HEK293 (cell line): ENCODE measurements at regions not wholly inside any gene's neighbourhood (a gene's known extent, or its start where the extent isn't known, plus 50 kb on each side); places are given as distances from the start of the nearest gene placed in this dataset.
"Not testable (repeated sequence)": the region's sequence is repeated elsewhere in the genome, so short reads cannot be mapped to it uniquely, and the experiment has no call there.

Source experiments
- CTCF ChIA-PET: fragments of 350-600 bp; formaldehyde crosslinking; extraction: SDS; loops from one replicate; lab custom pipeline; 2021; ENCODE audit warnings: antibody characterized with exemption; lab: Yijun Ruan, JAX
- POLR2A ChIA-PET: fragments of 300-600 bp; formaldehyde crosslinking; extraction: SDS; loops from one replicate; lab custom pipeline; 2020; ENCODE audit warnings: antibody characterized with exemption, inconsistent platforms; lab: Yijun Ruan, JAX
- H3K27ac ChIP-seq: fragments of 200-500 bp; sonication (Bioruptor generic); 2 replicates; pipeline ENCODE4 v1.5.1; 2014; ENCODE audit warnings: low read depth, low read length, control low read depth, inconsistent platforms; ENCODE audit errors: extremely low read depth
- H3K36me3 ChIP-seq, 2 experiments: fragments of 200-500 bp in 1 of 2; sonication (Bioruptor generic) in 1 of 2; 1 replicate in 1 of 2; 2 replicates in 1 of 2; pipeline ENCODE4 v1.5.1; 2014 to 2017; ENCODE audit warnings: inconsistent platforms in 2 of 2, low read length in 2 of 2; ENCODE audit not compliant: control insufficient read depth in 2 of 2, insufficient read depth in 1 of 2
- H3K4me1 ChIP-seq: fragments of 200-500 bp; sonication (Bioruptor generic); 2 replicates; pipeline ENCODE4 v1.5.1; 2014; ENCODE audit warnings: mild to moderate bottlenecking, low read length, inconsistent platforms; ENCODE audit not compliant: control insufficient read depth, insufficient read depth
- H3K4me3 ChIP-seq: 2 replicates; pipeline ENCODE4 v1.5.1; 2011; ENCODE audit warnings: low read depth, mild to moderate bottlenecking, control low read depth, low read length, moderate library complexity
- H3K9me3 ChIP-seq: fragments of 200-500 bp; sonication (Bioruptor generic); 2 replicates; pipeline ENCODE4 v1.5.1; 2014; ENCODE audit warnings: low read depth, low read length, inconsistent platforms; ENCODE audit not compliant: control insufficient read depth, insufficient read depth
- SCRT1 ChIP-seq: fragments of 450-650 bp; formaldehyde crosslinking; IDR thresholded peaks from 2 replicates; pipeline ENCODE4 v1.5.1; 2016; ENCODE audit warnings: missing biosample characterization, missing genetic modification characterization, borderline replicate concordance
- SCRT2 ChIP-seq: fragments of 450-650 bp; formaldehyde crosslinking; IDR thresholded peaks from 2 replicates; pipeline ENCODE4 v1.5.1; 2016; ENCODE audit warnings: missing biosample characterization, missing genetic modification characterization
- YY1 ChIP-seq: fragments of 450-650 bp; formaldehyde crosslinking; IDR thresholded peaks from 2 replicates; pipeline ENCODE4 v1.5.1; 2018; ENCODE audit warnings: missing biosample characterization, missing genetic modification characterization
- ZEB2 ChIP-seq: fragments of 450-650 bp; formaldehyde crosslinking; IDR thresholded peaks from 2 replicates; pipeline ENCODE4 v1.5.1; 2016; ENCODE audit warnings: missing biosample characterization, missing genetic modification characterization
- ZNF132 ChIP-seq: fragments of 450-650 bp; formaldehyde crosslinking; IDR thresholded peaks from 2 replicates; pipeline ENCODE4 v1.5.1; 2017; ENCODE audit warnings: missing biosample characterization, missing genetic modification characterization, borderline replicate concordance
- ZNF366 ChIP-seq: fragments of 450-650 bp; formaldehyde crosslinking; conservative IDR thresholded peaks from 2 replicates; pipeline ENCODE4 v1.5.1; 2016; ENCODE audit warnings: missing biosample characterization, missing genetic modification characterization
- ZNF394 ChIP-seq: fragments of 450-650 bp; formaldehyde crosslinking; IDR thresholded peaks from 2 replicates; pipeline ENCODE4 v1.5.1; 2016; ENCODE audit warnings: missing biosample characterization, missing genetic modification characterization, mild to moderate bottlenecking, moderate library complexity, borderline replicate concordance
- ZNF426 ChIP-seq: fragments of 450-650 bp; formaldehyde crosslinking; IDR thresholded peaks from 2 replicates; pipeline ENCODE4 v1.5.1; 2017; ENCODE audit warnings: missing biosample characterization, missing genetic modification characterization, mild to moderate bottlenecking, inconsistent platforms, moderate library complexity
- ZNF48 ChIP-seq: fragments of 450-650 bp; formaldehyde crosslinking; IDR thresholded peaks from 2 replicates; pipeline ENCODE4 v1.5.1; 2016; ENCODE audit warnings: missing biosample characterization, missing genetic modification characterization
- ZNF518A ChIP-seq: fragments of 450-650 bp; formaldehyde crosslinking; conservative IDR thresholded peaks from 2 replicates; pipeline ENCODE4 v1.5.1; 2016; ENCODE audit warnings: low read depth, missing biosample characterization, missing genetic modification characterization
- ZNF645 ChIP-seq: fragments of 450-650 bp; formaldehyde crosslinking; IDR thresholded peaks from 2 replicates; pipeline ENCODE4; 2016; ENCODE audit warnings: missing biosample characterization, missing genetic modification characterization
- TF ChIP-seq, protein P1 (sequence below): fragments of 450-650 bp; formaldehyde crosslinking; IDR thresholded peaks from 2 replicates; pipeline ENCODE4 v1.5.1; 2017; ENCODE audit warnings: missing biosample characterization, missing genetic modification characterization
- TF ChIP-seq, protein P2 (sequence below): fragments of 450-650 bp; formaldehyde crosslinking; IDR thresholded peaks from 2 replicates; pipeline ENCODE4 v1.5.1; 2016; ENCODE audit warnings: missing biosample characterization, missing genetic modification characterization
- TF ChIP-seq, protein P3 (sequence below): fragments of 450-650 bp; formaldehyde crosslinking; IDR thresholded peaks from 2 replicates; pipeline ENCODE4 v1.5.1; 2017; ENCODE audit warnings: missing biosample characterization, missing genetic modification characterization
- TF ChIP-seq, protein P4 (sequence below): fragments of 450-650 bp; formaldehyde crosslinking; IDR thresholded peaks from 2 replicates; pipeline ENCODE4 v1.5.1; 2017; ENCODE audit warnings: missing biosample characterization, missing genetic modification characterization

- Histone ChIP-seq H3K4me1 (no peaks in the 10 kb centered on the region), H3K4me3 (no peak overlapping the region), H3K9me3 (no peaks in the 10 kb centered on the region), H3K36me3 (no peaks in the 10 kb centered on the region; a peak in 1 of 3 replicates), H3K27ac (no peak overlapping the region)
- ChIA-PET POLR2A (no interaction called here), CTCF (interaction anchor here (0.6 kb wide), 1 partner anchor 29 kb away, joined by 3 read pairs; no protein-coding TSS in a partner anchor)
- TF ChIP-seq, protein P1, sequence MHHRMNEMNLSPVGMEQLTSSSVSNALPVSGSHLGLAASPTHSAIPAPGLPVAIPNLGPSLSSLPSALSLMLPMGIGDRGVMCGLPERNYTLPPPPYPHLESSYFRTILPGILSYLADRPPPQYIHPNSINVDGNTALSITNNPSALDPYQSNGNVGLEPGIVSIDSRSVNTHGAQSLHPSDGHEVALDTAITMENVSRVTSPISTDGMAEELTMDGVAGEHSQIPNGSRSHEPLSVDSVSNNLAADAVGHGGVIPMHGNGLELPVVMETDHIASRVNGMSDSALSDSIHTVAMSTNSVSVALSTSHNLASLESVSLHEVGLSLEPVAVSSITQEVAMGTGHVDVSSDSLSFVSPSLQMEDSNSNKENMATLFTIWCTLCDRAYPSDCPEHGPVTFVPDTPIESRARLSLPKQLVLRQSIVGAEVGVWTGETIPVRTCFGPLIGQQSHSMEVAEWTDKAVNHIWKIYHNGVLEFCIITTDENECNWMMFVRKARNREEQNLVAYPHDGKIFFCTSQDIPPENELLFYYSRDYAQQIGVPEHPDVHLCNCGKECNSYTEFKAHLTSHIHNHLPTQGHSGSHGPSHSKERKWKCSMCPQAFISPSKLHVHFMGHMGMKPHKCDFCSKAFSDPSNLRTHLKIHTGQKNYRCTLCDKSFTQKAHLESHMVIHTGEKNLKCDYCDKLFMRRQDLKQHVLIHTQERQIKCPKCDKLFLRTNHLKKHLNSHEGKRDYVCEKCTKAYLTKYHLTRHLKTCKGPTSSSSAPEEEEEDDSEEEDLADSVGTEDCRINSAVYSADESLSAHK (tag by site-specific recombination), result no peak
- TF ChIP-seq SCRT1 (tag by site-specific recombination), result peak; percentile 80
- peak; percentile 85 for TF ChIP-seq SCRT2
- peak; percentile 93 for TF ChIP-seq ZNF366 (tag by site-specific recombination)
- TF ChIP-seq, protein P2, sequence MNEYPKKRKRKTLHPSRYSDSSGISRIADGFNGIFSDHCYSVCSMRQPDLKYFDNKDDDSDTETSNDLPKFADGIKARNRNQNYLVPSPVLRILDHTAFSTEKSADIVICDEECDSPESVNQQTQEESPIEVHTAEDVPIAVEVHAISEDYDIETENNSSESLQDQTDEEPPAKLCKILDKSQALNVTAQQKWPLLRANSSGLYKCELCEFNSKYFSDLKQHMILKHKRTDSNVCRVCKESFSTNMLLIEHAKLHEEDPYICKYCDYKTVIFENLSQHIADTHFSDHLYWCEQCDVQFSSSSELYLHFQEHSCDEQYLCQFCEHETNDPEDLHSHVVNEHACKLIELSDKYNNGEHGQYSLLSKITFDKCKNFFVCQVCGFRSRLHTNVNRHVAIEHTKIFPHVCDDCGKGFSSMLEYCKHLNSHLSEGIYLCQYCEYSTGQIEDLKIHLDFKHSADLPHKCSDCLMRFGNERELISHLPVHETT, result no peak
- TF ChIP-seq, protein P3, sequence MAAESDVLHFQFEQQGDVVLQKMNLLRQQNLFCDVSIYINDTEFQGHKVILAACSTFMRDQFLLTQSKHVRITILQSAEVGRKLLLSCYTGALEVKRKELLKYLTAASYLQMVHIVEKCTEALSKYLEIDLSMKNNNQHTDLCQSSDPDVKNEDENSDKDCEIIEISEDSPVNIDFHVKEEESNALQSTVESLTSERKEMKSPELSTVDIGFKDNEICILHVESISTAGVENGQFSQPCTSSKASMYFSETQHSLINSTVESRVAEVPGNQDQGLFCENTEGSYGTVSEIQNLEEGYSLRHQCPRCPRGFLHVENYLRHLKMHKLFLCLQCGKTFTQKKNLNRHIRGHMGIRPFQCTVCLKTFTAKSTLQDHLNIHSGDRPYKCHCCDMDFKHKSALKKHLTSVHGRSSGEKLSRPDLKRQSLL (tag by site-specific recombination), result no peak
- peak; percentile 55; the same call in 1 of the 2 replicates for TF ChIP-seq ZEB2 (tag by site-specific recombination)
Measured at GRCh38 chr7:65722361-65722792, 150.5 kb upstream of the VKORC1L1 start.

- POLR2A ChIA-PET, H3K4me1 ChIP-seq, CTCF ChIA-PET, H3K4me3 ChIP-seq, H3K27ac ChIP-seq, H3K36me3 ChIP-seq, H3K9me3 ChIP-seq: not testable (repeated sequence)
Measured at GRCh38 chr7:65727182-65727581, 145.7 kb upstream of the VKORC1L1 start.

GRCh38 chr7:65731129-65731528, 141.7 kb upstream of the VKORC1L1 start:
- Histone ChIP-seq H3K4me1 (no peaks in the 10 kb centered on the region), H3K4me3 (no peak overlapping the region), H3K36me3 (no peaks in the 10 kb centered on the region; a peak in 1 of 3 replicates), H3K9me3 (no peaks in the 10 kb centered on the region), H3K27ac (no peak overlapping the region)
- ChIA-PET CTCF (interaction anchor here (0.5 kb wide), 1 partner anchor 627 kb away, joined by 6 read pairs; no protein-coding TSS in a partner anchor), POLR2A (no interaction called here)
- TF ChIP-seq ZNF48 (tag by site-specific recombination), result no peak
- TF ChIP-seq ZNF426 (tag by site-specific recombination), result no peak
- TF ChIP-seq, protein P4, sequence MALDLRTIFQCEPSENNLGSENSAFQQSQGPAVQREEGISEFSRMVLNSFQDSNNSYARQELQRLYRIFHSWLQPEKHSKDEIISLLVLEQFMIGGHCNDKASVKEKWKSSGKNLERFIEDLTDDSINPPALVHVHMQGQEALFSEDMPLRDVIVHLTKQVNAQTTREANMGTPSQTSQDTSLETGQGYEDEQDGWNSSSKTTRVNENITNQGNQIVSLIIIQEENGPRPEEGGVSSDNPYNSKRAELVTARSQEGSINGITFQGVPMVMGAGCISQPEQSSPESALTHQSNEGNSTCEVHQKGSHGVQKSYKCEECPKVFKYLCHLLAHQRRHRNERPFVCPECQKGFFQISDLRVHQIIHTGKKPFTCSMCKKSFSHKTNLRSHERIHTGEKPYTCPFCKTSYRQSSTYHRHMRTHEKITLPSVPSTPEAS, result no peak
- no peak for TF ChIP-seq ZNF645 (tag by site-specific recombination)
- no peak for TF ChIP-seq YY1 (tag by site-specific recombination)
- no peak for TF ChIP-seq ZNF132
- no peak for TF ChIP-seq ZNF394
- no peak for TF ChIP-seq ZNF518A (tag by site-specific recombination)
